HuH-7.5 (cell line): ENCODE measurements at regions not wholly inside any gene's neighbourhood (a gene's known extent, or its start where the extent isn't known, plus 50 kb on each side); places are given as distances from the start of the nearest gene placed in this dataset.

Experiments used
- DNase-seq: peaks from one replicate; pipeline ENCODE4 v3.0.0; 2011; ENCODE audit warnings: low spot score

GRCh38 chr12:91441993-91442952 lies 259.7 kb upstream of the DCN start:
- no peak for DNase-seq

GRCh38 chr12:91441246-91441645 lies 258.6 kb upstream of the DCN start:
- no peak for DNase-seq

GRCh38 chr12:91434081-91434480 lies 251.5 kb upstream of the DCN start:
- no peak for DNase-seq

GRCh38 chr12:91432755-91433154 lies 250.1 kb upstream of the DCN start:
- no peak for DNase-seq

GRCh38 chr12:91432089-91432488 lies 249.5 kb upstream of the DCN start:
- DNase-seq = no peak

- DNase-seq = no peak
These were observed 241.9 kb upstream of the DCN start for GRCh38 chr12:91424506-91424905.

- no peak for DNase-seq
These were observed 241.1 kb upstream of the DCN start for GRCh38 chr12:91423693-91424050.

GRCh38 chr12:91422811-91423692 lies 240.4 kb upstream of the DCN start:
- no peak for DNase-seq

GRCh38 chr12:91422127-91422526 lies 239.5 kb upstream of the DCN start:
- DNase-seq = no peak

GRCh38 chr12:91419809-91420208 lies 237.2 kb upstream of the DCN start:
- no peak for DNase-seq

GRCh38 chr12:91418221-91419090 lies 235.8 kb upstream of the DCN start:
- DNase-seq = no peak

GRCh38 chr12:91417650-91418049 lies 235.0 kb upstream of the DCN start:
- no peak for DNase-seq

GRCh38 chr12:91414636-91415035 lies 232.0 kb upstream of the DCN start:
- no peak for DNase-seq

- DNase-seq = no peak
These were observed 231.2 kb upstream of the DCN start for GRCh38 chr12:91413581-91414546.

- DNase-seq = no peak
These were observed 224.3 kb upstream of the DCN start for GRCh38 chr12:91406920-91407341.

- DNase-seq = no peak
These were observed 221.8 kb upstream of the DCN start for GRCh38 chr12:91404441-91404840.

- no peak for DNase-seq
These were observed 218.6 kb upstream of the DCN start for GRCh38 chr12:91401190-91401589.

- DNase-seq = no peak
These were observed 217.7 kb upstream of the DCN start for GRCh38 chr12:91400271-91400670.

GRCh38 chr12:91397866-91398532 lies 215.4 kb upstream of the DCN start:
- DNase-seq = no peak

- no peak for DNase-seq
These were observed 213.7 kb upstream of the DCN start for GRCh38 chr12:91396293-91396692.
